ENCODE measurements at regions not wholly inside any gene's neighbourhood (a gene's known extent, or its start where the extent isn't known, plus 50 kb on each side); places are given as distances from the start of the nearest gene placed in this dataset.

DNA sequence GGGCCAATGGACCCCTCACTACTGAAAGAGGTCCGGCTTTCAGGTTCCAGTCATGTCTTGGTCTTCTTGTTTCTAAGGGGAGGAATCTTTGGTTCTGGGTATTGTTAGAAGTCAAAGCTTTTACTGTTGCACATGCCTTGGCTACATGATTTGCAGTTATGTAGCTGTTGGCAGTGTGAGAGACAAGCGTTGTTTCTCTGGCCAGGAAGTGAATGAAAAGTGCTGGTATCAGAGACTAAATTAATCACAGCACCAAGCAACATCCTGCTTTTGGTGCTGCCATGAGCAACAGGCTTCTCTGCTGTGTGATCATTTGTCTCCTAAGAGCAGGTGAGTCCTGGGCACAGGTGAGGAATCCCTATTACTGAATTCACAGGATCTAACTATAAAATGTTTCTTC, 100.1 kb upstream of the PRSS3 start:
- TF ChIP-seq EP300 (IDR thresholded peaks at IDR 0.05; ENCODE audit: low read depth) (no peak), POLR2A (IDR thresholded peaks at IDR 0.05) (no peak)

Data from transverse colon (tissue), 1 donor.